ENCODE measurements at regions not wholly inside any gene's neighbourhood (a gene's known extent, or its start where the extent isn't known, plus 50 kb on each side); places are given as distances from the start of the nearest gene placed in this dataset.
"Not testable (repeated sequence)": the region's sequence is repeated elsewhere in the genome, so short reads cannot be mapped to it uniquely, and the experiment has no call there.

GRCh38 chr10:108037061-108037460, 872.6 kb upstream of the SORCS1 start:
- no peak overlapping the region for H3K4me3 ChIP-seq (replicated peaks in 1 of 4; ENCODE audit: control extremely low read depth in 1 of 4, insufficient read depth in 1 of 4, low read depth in 3 of 4, low read length in 4 of 4)
- H2AFZ ChIP-seq (ENCODE audit: low read length), result no peak overlapping the region

DNA sequence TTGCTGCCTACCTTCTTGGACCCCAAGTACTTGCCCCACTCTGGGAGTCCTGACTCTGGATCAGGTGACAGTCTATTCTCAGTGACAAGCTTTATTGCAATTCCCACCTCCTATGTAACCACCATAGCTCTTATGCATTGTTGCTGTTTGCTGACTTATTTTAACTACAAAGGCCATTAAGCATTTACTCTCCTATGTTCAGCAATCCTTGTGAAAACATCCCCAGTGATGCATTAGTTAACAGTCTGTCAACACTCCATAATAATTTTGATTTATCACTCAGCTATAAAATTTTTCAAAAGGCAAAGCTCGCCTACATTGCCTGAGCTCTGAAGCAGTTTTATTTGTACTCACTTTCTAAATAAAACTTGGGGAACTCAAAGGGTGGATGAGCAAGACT, 871.8 kb upstream of the SORCS1 start:
- Histone ChIP-seq H3K9ac (ENCODE audit: insufficient read depth, low read length) (no peak overlapping the region), H3K79me2 (ENCODE audit: control insufficient read depth, insufficient read depth, low read length) (no peaks in the 10 kb centered on the region), H2AFZ (ENCODE audit: low read length) (no peak overlapping the region), H3K36me3 (ENCODE audit: control insufficient read depth, insufficient read depth, low read length) (no peaks in the 10 kb centered on the region), H3K4me3 (replicated peaks in 1 of 4; ENCODE audit: control extremely low read depth in 1 of 4, insufficient read depth in 1 of 4, low read depth in 3 of 4, low read length in 4 of 4) (no peak overlapping the region), H3K27me3 (ENCODE audit: control insufficient read depth, insufficient read depth, low read length) (no peaks in the 10 kb centered on the region), H3K4me2 (ENCODE audit: extremely low read depth, insufficient read depth, low read length) (no peak overlapping the region), H3K9me3 (ENCODE audit: control insufficient read depth, insufficient read depth, low read depth, low read length) (no peaks in the 10 kb centered on the region), H3K27ac (ENCODE audit: insufficient read depth, low read length) (no peak overlapping the region), H4K20me1 (ENCODE audit: control insufficient read depth, extremely low read depth, insufficient read depth, low read length) (no peaks in the 10 kb centered on the region), H3K4me1 (ENCODE audit: control insufficient read depth, extremely low read depth, insufficient read depth, low read length) (no peaks in the 10 kb centered on the region)
- no peak for DNase-seq (ENCODE audit: low read depth in 2 of 2)
- TF ChIP-seq EZH2 (IDR thresholded peaks at IDR 0.05; ENCODE audit: low read length, missing control alignments) (no peak), CTCF (conservative IDR thresholded peaks at IDR 0.05 in 1 of 2, IDR thresholded peaks at IDR 0.05 in 1 of 2; ENCODE audit: low read depth in 1 of 2, low read length in 2 of 2) (no peak)

More at GRCh38 chr10:108037061-108037460, 872.6 kb upstream of the SORCS1 start:
- Histone ChIP-seq H3K27ac (ENCODE audit: insufficient read depth, low read length) (no peak overlapping the region), H3K36me3 (ENCODE audit: control insufficient read depth, insufficient read depth, low read length) (no peaks in the 10 kb centered on the region), H3K27me3 (ENCODE audit: control insufficient read depth, insufficient read depth, low read length) (no peaks in the 10 kb centered on the region), H3K79me2 (ENCODE audit: control insufficient read depth, insufficient read depth, low read length) (no peaks in the 10 kb centered on the region), H3K4me2 (ENCODE audit: extremely low read depth, insufficient read depth, low read length) (no peak overlapping the region), H3K4me1 (ENCODE audit: control insufficient read depth, extremely low read depth, insufficient read depth, low read length) (no peaks in the 10 kb centered on the region), H3K9me3 (ENCODE audit: control insufficient read depth, insufficient read depth, low read depth, low read length) (no peaks in the 10 kb centered on the region), H4K20me1 (ENCODE audit: control insufficient read depth, extremely low read depth, insufficient read depth, low read length) (no peaks in the 10 kb centered on the region), H3K9ac (ENCODE audit: insufficient read depth, low read length) (no peak overlapping the region)
- no peak for TF ChIP-seq EZH2 (IDR thresholded peaks at IDR 0.05; ENCODE audit: low read length, missing control alignments)
- DNase-seq (ENCODE audit: low read depth in 2 of 2), result no peak

DNA sequence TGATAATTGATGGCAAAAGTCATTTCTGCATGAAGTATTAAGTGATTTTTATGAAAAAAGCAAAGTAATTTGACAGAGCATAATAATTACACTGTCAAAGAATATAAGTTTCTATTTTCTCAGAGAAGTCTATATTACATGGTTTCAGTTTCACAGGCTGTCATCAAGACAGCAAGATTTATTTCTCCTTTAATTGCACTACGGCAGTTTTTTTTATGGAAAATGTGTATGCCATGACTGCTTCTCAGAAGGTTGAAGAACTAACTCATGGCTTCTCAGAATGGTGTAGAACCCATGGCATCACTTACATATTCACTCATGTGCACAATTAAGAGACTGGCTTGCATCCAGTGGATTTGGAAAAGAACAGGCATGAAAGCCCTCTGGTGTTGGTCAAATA, 870.3 kb upstream of the SORCS1 start:
- Histone ChIP-seq H3K36me3 (ENCODE audit: control insufficient read depth, insufficient read depth, low read length) (no peaks in the 10 kb centered on the region), H3K4me3 (replicated peaks in 1 of 4; ENCODE audit: control extremely low read depth in 1 of 4, insufficient read depth in 1 of 4, low read depth in 3 of 4, low read length in 4 of 4) (no peak overlapping the region), H3K9ac (ENCODE audit: insufficient read depth, low read length) (no peak overlapping the region), H4K20me1 (ENCODE audit: control insufficient read depth, extremely low read depth, insufficient read depth, low read length) (no peaks in the 10 kb centered on the region), H3K27me3 (ENCODE audit: control insufficient read depth, insufficient read depth, low read length) (no peaks in the 10 kb centered on the region), H3K27ac (ENCODE audit: insufficient read depth, low read length) (no peak overlapping the region), H2AFZ (ENCODE audit: low read length) (no peak overlapping the region), H3K79me2 (ENCODE audit: control insufficient read depth, insufficient read depth, low read length) (no peaks in the 10 kb centered on the region), H3K4me1 (ENCODE audit: control insufficient read depth, extremely low read depth, insufficient read depth, low read length) (no peaks in the 10 kb centered on the region), H3K9me3 (ENCODE audit: control insufficient read depth, insufficient read depth, low read depth, low read length) (no peaks in the 10 kb centered on the region), H3K4me2 (ENCODE audit: extremely low read depth, insufficient read depth, low read length) (no peak overlapping the region)
- TF ChIP-seq CTCF (conservative IDR thresholded peaks at IDR 0.05 in 1 of 2, IDR thresholded peaks at IDR 0.05 in 1 of 2; ENCODE audit: low read depth in 1 of 2, low read length in 2 of 2), result no peak
- TF ChIP-seq EZH2 (IDR thresholded peaks at IDR 0.05; ENCODE audit: low read length, missing control alignments), result no peak
- no peak for DNase-seq (ENCODE audit: low read depth in 2 of 2)

GRCh38 chr10:108033518-108033917, 869.0 kb upstream of the SORCS1 start:
- not testable (repeated sequence) for H3K9ac ChIP-seq (ENCODE audit: insufficient read depth, low read length); H3K4me3 ChIP-seq (replicated peaks in 1 of 4; ENCODE audit: control extremely low read depth in 1 of 4, insufficient read depth in 1 of 4, low read depth in 3 of 4, low read length in 4 of 4); H3K4me1 ChIP-seq (ENCODE audit: control insufficient read depth, extremely low read depth, insufficient read depth, low read length); H3K27ac ChIP-seq (ENCODE audit: insufficient read depth, low read length); H2AFZ ChIP-seq (ENCODE audit: low read length); H3K4me2 ChIP-seq (ENCODE audit: extremely low read depth, insufficient read depth, low read length); DNase-seq (ENCODE audit: low read depth in 2 of 2); H3K79me2 ChIP-seq (ENCODE audit: control insufficient read depth, insufficient read depth, low read length); H3K9me3 ChIP-seq (ENCODE audit: control insufficient read depth, insufficient read depth, low read depth, low read length); H3K27me3 ChIP-seq (ENCODE audit: control insufficient read depth, insufficient read depth, low read length); H4K20me1 ChIP-seq (ENCODE audit: control insufficient read depth, extremely low read depth, insufficient read depth, low read length); H3K36me3 ChIP-seq (ENCODE audit: control insufficient read depth, insufficient read depth, low read length)

Data from fibroblast of lung (primary cell).